Hepatocyte (in vitro differentiated cells): ENCODE measurements at regions not wholly inside any gene's neighbourhood (a gene's known extent, or its start where the extent isn't known, plus 50 kb on each side); places are given as distances from the start of the nearest gene placed in this dataset.

ENCODE experiments used
- DNase-seq: peaks from one replicate; pipeline ENCODE4 v3.0.0-alpha.2; 2016; ENCODE audit warnings: low spot score
- H2AFZ ChIP-seq: fragments of 200-600 bp; sonication (generic); 2 replicates; pipeline ENCODE4 v1.6.0; 2016; ENCODE audit warnings: antibody characterized with exemption, mild to moderate bottlenecking
- H3K27ac ChIP-seq: fragments of 200-600 bp; sonication (generic); 2 replicates; pipeline ENCODE4 v1.5.1; 2016; ENCODE audit warnings: mild to moderate bottlenecking
- H3K27me3 ChIP-seq: fragments of 200-600 bp; sonication (generic); 2 replicates; pipeline ENCODE4 v1.6.1; 2016
- H3K36me3 ChIP-seq: fragments of 200-600 bp; sonication (generic); replicated peaks from 2 replicates; pipeline ENCODE4 v1.5.1; 2016; ENCODE audit warnings: low read depth; ENCODE audit not compliant: insufficient read depth
- H3K4me1 ChIP-seq: fragments of 200-600 bp; sonication (generic); 2 replicates; pipeline ENCODE4 v1.5.1; 2016; ENCODE audit warnings: mild to moderate bottlenecking, moderate library complexity; ENCODE audit not compliant: insufficient read depth
- H3K4me2 ChIP-seq: fragments of 200-600 bp; sonication (generic); 2 replicates; pipeline ENCODE4 v1.6.0; 2016
- H3K4me3 ChIP-seq: fragments of 200-600 bp; sonication (generic); 2 replicates; pipeline ENCODE4 v1.5.1; 2016; ENCODE audit warnings: mild to moderate bottlenecking
- H3K79me2 ChIP-seq: fragments of 200-600 bp; sonication (generic); 2 replicates; pipeline ENCODE4 v1.6.0; 2017; ENCODE audit warnings: mild to moderate bottlenecking
- H3K9me2 ChIP-seq: fragments of 200-600 bp; sonication (generic); replicated peaks from 2 replicates; pipeline ENCODE4 v1.6.0; 2017; ENCODE audit warnings: mild to moderate bottlenecking; ENCODE audit not compliant: insufficient read depth
- H3K9me3 ChIP-seq: fragments of 200-600 bp; sonication (generic); 2 replicates; pipeline ENCODE4 v1.5.1; 2016; ENCODE audit warnings: low read depth, mild to moderate bottlenecking
- H4K20me1 ChIP-seq: fragments of 200-600 bp; sonication (generic); 2 replicates; pipeline ENCODE4 v1.6.0; 2016; ENCODE audit warnings: mild to moderate bottlenecking; ENCODE audit not compliant: insufficient read depth, poor library complexity, severe bottlenecking
- EZH2 ChIP-seq: fragments of 200-600 bp; sonication (generic); IDR thresholded peaks from 2 replicates; pipeline ENCODE4 v1.6.1; 2016; ENCODE audit warnings: antibody characterized with exemption, mild to moderate bottlenecking, borderline replicate concordance
- EZH2phosphoT487 ChIP-seq: fragments of 200-600 bp; sonication (generic); IDR thresholded peaks from one replicate; pipeline ENCODE4 v1.6.1; 2018; ENCODE audit warnings: antibody characterized with exemption, mild to moderate bottlenecking, low read depth, moderate library complexity; ENCODE audit not compliant: unreplicated experiment, severe bottlenecking
- WGBS: methylation state at CpG from one replicate; pipeline ENCODE4 v1.1.6; 2016; ENCODE audit warnings: low lambda C conversion rate; ENCODE audit errors: missing lambda C conversion rate; 5-methylcytosine and 5-hydroxymethylcytosine counted together
- TF ChIP-seq, protein P1 (sequence below): fragments of 200-600 bp; sonication (generic); IDR thresholded peaks from 2 replicates; pipeline ENCODE4 v1.5.1; 2016; ENCODE audit warnings: antibody characterized with exemption, mild to moderate bottlenecking; ENCODE audit not compliant: poor library complexity

GRCh38 chr6:145260484-145261175, 474.7 kb downstream of the EPM2A start:
- Histone ChIP-seq H3K9me3 (no peaks in the 10 kb centered on the region), H3K9me2 (no peaks in the 10 kb centered on the region), H3K27me3 (no peaks in the 10 kb centered on the region), H2AFZ (no peak overlapping the region), H3K4me1 (peaks cover 10% of the 10 kb centered on the region), H3K4me2 (no peak overlapping the region), H3K36me3 (no peaks in the 10 kb centered on the region), H3K27ac (no peak overlapping the region), H3K4me3 (no peak overlapping the region), H4K20me1 (no peaks in the 10 kb centered on the region), H3K79me2 (no peaks in the 10 kb centered on the region)
- no peak for DNase-seq
- TF ChIP-seq, protein P1, sequence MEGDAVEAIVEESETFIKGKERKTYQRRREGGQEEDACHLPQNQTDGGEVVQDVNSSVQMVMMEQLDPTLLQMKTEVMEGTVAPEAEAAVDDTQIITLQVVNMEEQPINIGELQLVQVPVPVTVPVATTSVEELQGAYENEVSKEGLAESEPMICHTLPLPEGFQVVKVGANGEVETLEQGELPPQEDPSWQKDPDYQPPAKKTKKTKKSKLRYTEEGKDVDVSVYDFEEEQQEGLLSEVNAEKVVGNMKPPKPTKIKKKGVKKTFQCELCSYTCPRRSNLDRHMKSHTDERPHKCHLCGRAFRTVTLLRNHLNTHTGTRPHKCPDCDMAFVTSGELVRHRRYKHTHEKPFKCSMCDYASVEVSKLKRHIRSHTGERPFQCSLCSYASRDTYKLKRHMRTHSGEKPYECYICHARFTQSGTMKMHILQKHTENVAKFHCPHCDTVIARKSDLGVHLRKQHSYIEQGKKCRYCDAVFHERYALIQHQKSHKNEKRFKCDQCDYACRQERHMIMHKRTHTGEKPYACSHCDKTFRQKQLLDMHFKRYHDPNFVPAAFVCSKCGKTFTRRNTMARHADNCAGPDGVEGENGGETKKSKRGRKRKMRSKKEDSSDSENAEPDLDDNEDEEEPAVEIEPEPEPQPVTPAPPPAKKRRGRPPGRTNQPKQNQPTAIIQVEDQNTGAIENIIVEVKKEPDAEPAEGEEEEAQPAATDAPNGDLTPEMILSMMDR, result no peak
- whole genome bisulfite sequencing, result 88% methylated on average over 2 of the region's 2 CpGs

- no peaks in the 10 kb centered on the region for H3K9me3 ChIP-seq
- H3K4me3 ChIP-seq, result no peak overlapping the region
- H3K27ac ChIP-seq, result no peak overlapping the region
- no peak for DNase-seq
- H3K36me3 ChIP-seq, result no peaks in the 10 kb centered on the region
- TF ChIP-seq EZH2phosphoT487 (no peak), EZH2 (no peak)
- TF ChIP-seq, protein P1, result no peak
- no peaks in the 10 kb centered on the region for H3K27me3 ChIP-seq
- H4K20me1 ChIP-seq, result no peaks in the 10 kb centered on the region
- peaks cover 20% of the 10 kb centered on the region for H3K4me1 ChIP-seq
- H3K4me2 ChIP-seq, result no peak overlapping the region
- H2AFZ ChIP-seq, result no peak overlapping the region
- WGBS, result 51% methylated on average over 2 of the region's 2 CpGs
- H3K9me2 ChIP-seq, result no peaks in the 10 kb centered on the region
- H3K79me2 ChIP-seq, result no peaks in the 10 kb centered on the region
Measured at GRCh38 chr6:145261758-145262157, 473.6 kb downstream of the EPM2A start.

- Histone ChIP-seq H3K9me3 (no peaks in the 10 kb centered on the region), H3K27ac (no peak overlapping the region), H3K9me2 (no peaks in the 10 kb centered on the region), H2AFZ (no peak overlapping the region), H3K36me3 (no peaks in the 10 kb centered on the region), H3K4me1 (peaks cover 30% of the 10 kb centered on the region), H3K79me2 (no peaks in the 10 kb centered on the region), H3K27me3 (no peaks in the 10 kb centered on the region), H3K4me2 (no peak overlapping the region), H3K4me3 (no peak overlapping the region), H4K20me1 (no peaks in the 10 kb centered on the region)
- no peak for TF ChIP-seq EZH2
- TF ChIP-seq, protein P1, result no peak
- no peak for TF ChIP-seq EZH2phosphoT487
- DNase-seq, result no peak
- WGBS, result 38% methylated on average over 1 of the region's 1 CpG
Measured at GRCh38 chr6:145262771-145263170, 472.5 kb downstream of the EPM2A start.

DNA sequence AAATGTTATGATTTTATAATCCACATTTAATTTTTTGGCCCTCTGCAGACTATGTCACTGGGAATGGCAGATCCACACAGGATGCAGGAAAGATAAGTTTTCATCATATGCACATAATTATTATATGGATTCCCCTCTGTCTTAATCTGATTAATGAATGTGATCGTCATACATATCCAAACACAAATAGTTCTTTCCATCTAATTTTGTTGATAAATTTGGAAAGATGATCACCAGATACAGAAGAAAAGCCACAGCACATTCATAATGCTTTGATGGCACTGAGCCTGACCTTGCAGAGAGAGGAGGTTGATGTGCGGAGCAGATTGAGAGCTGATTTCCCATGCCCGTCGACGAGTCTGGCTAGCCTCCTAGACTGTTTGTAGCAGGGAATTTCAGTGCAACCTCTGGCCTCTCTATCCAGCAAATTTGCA, 471.5 kb downstream of the EPM2A start:
- 64% methylated on average over 5 of the region's 5 CpGs for WGBS
- TF ChIP-seq, protein P1, result no peak
- TF ChIP-seq EZH2phosphoT487 (no peak), EZH2 (no peak)

More for the DNA sequence above, 471.5 kb downstream of the EPM2A start:
- Histone ChIP-seq H3K9me2 (no peaks in the 10 kb centered on the region), H2AFZ (no peak overlapping the region), H3K79me2 (no peaks in the 10 kb centered on the region), H3K9me3 (no peaks in the 10 kb centered on the region), H3K4me3 (no peak overlapping the region), H4K20me1 (no peaks in the 10 kb centered on the region), H3K27me3 (no peaks in the 10 kb centered on the region), H3K27ac (no peak overlapping the region), H3K36me3 (no peaks in the 10 kb centered on the region), H3K4me2 (no peak overlapping the region), H3K4me1 (peaks cover 39% of the 10 kb centered on the region)
- no peak for DNase-seq
